ENCODE measurements at regions not wholly inside any gene's neighbourhood (a gene's known extent, or its start where the extent isn't known, plus 50 kb on each side); places are given as distances from the start of the nearest gene placed in this dataset.

GRCh38 chr3:193982258-193982659 is 153.7 kb upstream of the HES1 start:
- peak overlapping the region; percentile 6 to 20 for H3K27ac ChIP-seq (ENCODE audit: low read depth in 2 of 2, low read length in 2 of 2)
- H3K36me3 ChIP-seq (ENCODE audit: control insufficient read depth in 2 of 2, insufficient read depth in 2 of 2, low read length in 2 of 2): no peaks in the 10 kb centered on the region
- no peak overlapping the region for H3K4me3 ChIP-seq (ENCODE audit: low read length in 2 of 2)
- H3K9me3 ChIP-seq (ENCODE audit: control insufficient read depth in 2 of 2, low read length in 2 of 2): no peaks in the 10 kb centered on the region
- no peaks in the 10 kb centered on the region for H3K27me3 ChIP-seq (ENCODE audit: control insufficient read depth in 2 of 2, insufficient read depth in 2 of 2, low read length in 2 of 2)
- peaks cover 11 to 23% of the 10 kb centered on the region in 2 donors for H3K4me1 ChIP-seq (ENCODE audit: control insufficient read depth in 2 of 2, insufficient read depth in 2 of 2, low read length in 2 of 2)
- no peak overlapping the region for H3K9ac ChIP-seq (ENCODE audit: low read depth in 1 of 2, low read length in 2 of 2)

- Histone ChIP-seq H3K36me3 (ENCODE audit: control insufficient read depth in 2 of 2, insufficient read depth in 2 of 2, low read length in 2 of 2) (no peaks in the 10 kb centered on the region), H3K27me3 (ENCODE audit: control insufficient read depth in 2 of 2, insufficient read depth in 2 of 2, low read length in 2 of 2) (no peaks in the 10 kb centered on the region), H3K4me3 (ENCODE audit: low read length in 2 of 2) (no peak overlapping the region), H3K4me1 (ENCODE audit: control insufficient read depth in 2 of 2, insufficient read depth in 2 of 2, low read length in 2 of 2) (peaks cover 11 to 19% of the 10 kb centered on the region in 2 donors), H3K9ac (ENCODE audit: low read depth in 1 of 2, low read length in 2 of 2) (no peak overlapping the region), H3K9me3 (ENCODE audit: control insufficient read depth in 2 of 2, low read length in 2 of 2) (no peaks in the 10 kb centered on the region), H3K27ac (ENCODE audit: low read depth in 2 of 2, low read length in 2 of 2) (no peak overlapping the region)
Measured at GRCh38 chr3:193983846-193984818, 151.8 kb upstream of the HES1 start.

- Histone ChIP-seq H3K36me3 (ENCODE audit: control insufficient read depth in 2 of 2, insufficient read depth in 2 of 2, low read length in 2 of 2) (no peaks in the 10 kb centered on the region), H3K4me3 (ENCODE audit: low read length in 2 of 2) (no peak overlapping the region), H3K27me3 (ENCODE audit: control insufficient read depth in 2 of 2, insufficient read depth in 2 of 2, low read length in 2 of 2) (no peaks in the 10 kb centered on the region), H3K9ac (ENCODE audit: low read depth in 1 of 2, low read length in 2 of 2) (no peak overlapping the region), H3K9me3 (ENCODE audit: control insufficient read depth in 2 of 2, low read length in 2 of 2) (no peaks in the 10 kb centered on the region), H3K27ac (ENCODE audit: low read depth in 2 of 2, low read length in 2 of 2) (no peak overlapping the region), H3K4me1 (ENCODE audit: control insufficient read depth in 2 of 2, insufficient read depth in 2 of 2, low read length in 2 of 2) (peaks cover 11 to 19% of the 10 kb centered on the region in 2 donors)
Measured at GRCh38 chr3:193984876-193985275, 151.1 kb upstream of the HES1 start.

GRCh38 chr3:193987186-193987585 is 148.8 kb upstream of the HES1 start:
- Histone ChIP-seq H3K9me3 (ENCODE audit: control insufficient read depth in 2 of 2, low read length in 2 of 2) (no peaks in the 10 kb centered on the region), H3K36me3 (ENCODE audit: control insufficient read depth in 2 of 2, insufficient read depth in 2 of 2, low read length in 2 of 2) (no peaks in the 10 kb centered on the region), H3K27me3 (ENCODE audit: control insufficient read depth in 2 of 2, insufficient read depth in 2 of 2, low read length in 2 of 2) (no peaks in the 10 kb centered on the region), H3K27ac (ENCODE audit: low read depth in 2 of 2, low read length in 2 of 2) (no peak overlapping the region), H3K4me3 (ENCODE audit: low read length in 2 of 2) (no peak overlapping the region), H3K4me1 (ENCODE audit: control insufficient read depth in 2 of 2, insufficient read depth in 2 of 2, low read length in 2 of 2) (peaks cover 7 to 17% of the 10 kb centered on the region in 2 donors), H3K9ac (ENCODE audit: low read depth in 1 of 2, low read length in 2 of 2) (no peak overlapping the region)

- no peak overlapping the region for H3K4me3 ChIP-seq (ENCODE audit: low read length in 2 of 2)
- H3K27ac ChIP-seq (ENCODE audit: low read depth in 2 of 2, low read length in 2 of 2): no peak overlapping the region
- peaks cover 0 to 5% of the 10 kb centered on the region in 2 donors for H3K4me1 ChIP-seq (ENCODE audit: control insufficient read depth in 2 of 2, insufficient read depth in 2 of 2, low read length in 2 of 2)
- no peak overlapping the region for H3K9ac ChIP-seq (ENCODE audit: low read depth in 1 of 2, low read length in 2 of 2)
- no peaks in the 10 kb centered on the region for H3K27me3 ChIP-seq (ENCODE audit: control insufficient read depth in 2 of 2, insufficient read depth in 2 of 2, low read length in 2 of 2)
- H3K9me3 ChIP-seq (ENCODE audit: control insufficient read depth in 2 of 2, low read length in 2 of 2): no peaks in the 10 kb centered on the region
- no peaks in the 10 kb centered on the region for H3K36me3 ChIP-seq (ENCODE audit: control insufficient read depth in 2 of 2, insufficient read depth in 2 of 2, low read length in 2 of 2)
Measured at GRCh38 chr3:193989186-193989585, 146.8 kb upstream of the HES1 start.

GRCh38 chr3:193991666-193992424 is 144.1 kb upstream of the HES1 start:
- Histone ChIP-seq H3K9me3 (ENCODE audit: control insufficient read depth in 2 of 2, low read length in 2 of 2) (no peaks in the 10 kb centered on the region), H3K9ac (ENCODE audit: low read depth in 1 of 2, low read length in 2 of 2) (no peak overlapping the region), H3K4me1 (ENCODE audit: control insufficient read depth in 2 of 2, insufficient read depth in 2 of 2, low read length in 2 of 2) (no peaks in the 10 kb centered on the region), H3K27me3 (ENCODE audit: control insufficient read depth in 2 of 2, insufficient read depth in 2 of 2, low read length in 2 of 2) (no peaks in the 10 kb centered on the region), H3K4me3 (ENCODE audit: low read length in 2 of 2) (no peak overlapping the region), H3K27ac (ENCODE audit: low read depth in 2 of 2, low read length in 2 of 2) (no peak overlapping the region), H3K36me3 (ENCODE audit: control insufficient read depth in 2 of 2, insufficient read depth in 2 of 2, low read length in 2 of 2) (no peaks in the 10 kb centered on the region)

GRCh38 chr3:193992425-193993037 is 143.4 kb upstream of the HES1 start:
- Histone ChIP-seq H3K4me3 (ENCODE audit: low read length in 2 of 2) (no peak overlapping the region), H3K9me3 (ENCODE audit: control insufficient read depth in 2 of 2, low read length in 2 of 2) (no peaks in the 10 kb centered on the region), H3K9ac (ENCODE audit: low read depth in 1 of 2, low read length in 2 of 2) (no peak overlapping the region), H3K27me3 (ENCODE audit: control insufficient read depth in 2 of 2, insufficient read depth in 2 of 2, low read length in 2 of 2) (no peaks in the 10 kb centered on the region), H3K27ac (ENCODE audit: low read depth in 2 of 2, low read length in 2 of 2) (no peak overlapping the region), H3K4me1 (ENCODE audit: control insufficient read depth in 2 of 2, insufficient read depth in 2 of 2, low read length in 2 of 2) (peaks cover 0 to under 1% of the 10 kb centered on the region in 2 donors), H3K36me3 (ENCODE audit: control insufficient read depth in 2 of 2, insufficient read depth in 2 of 2, low read length in 2 of 2) (no peaks in the 10 kb centered on the region)

GRCh38 chr3:193996221-193996620 is 139.7 kb upstream of the HES1 start:
- Histone ChIP-seq H3K9me3 (ENCODE audit: control insufficient read depth in 2 of 2, low read length in 2 of 2) (no peaks in the 10 kb centered on the region), H3K9ac (ENCODE audit: low read depth in 1 of 2, low read length in 2 of 2) (no peak overlapping the region), H3K27ac (ENCODE audit: low read depth in 2 of 2, low read length in 2 of 2) (no peak overlapping the region), H3K4me3 (ENCODE audit: low read length in 2 of 2) (no peak overlapping the region), H3K27me3 (ENCODE audit: control insufficient read depth in 2 of 2, insufficient read depth in 2 of 2, low read length in 2 of 2) (no peaks in the 10 kb centered on the region), H3K4me1 (ENCODE audit: control insufficient read depth in 2 of 2, insufficient read depth in 2 of 2, low read length in 2 of 2) (peaks cover 4 to 10% of the 10 kb centered on the region in 2 donors), H3K36me3 (ENCODE audit: control insufficient read depth in 2 of 2, insufficient read depth in 2 of 2, low read length in 2 of 2) (no peaks in the 10 kb centered on the region)

- H3K27me3 ChIP-seq (ENCODE audit: control insufficient read depth in 2 of 2, insufficient read depth in 2 of 2, low read length in 2 of 2): no peaks in the 10 kb centered on the region
- no peaks in the 10 kb centered on the region for H3K36me3 ChIP-seq (ENCODE audit: control insufficient read depth in 2 of 2, insufficient read depth in 2 of 2, low read length in 2 of 2)
- H3K27ac ChIP-seq (ENCODE audit: low read depth in 2 of 2, low read length in 2 of 2): no peak overlapping the region
- H3K4me1 ChIP-seq (ENCODE audit: control insufficient read depth in 2 of 2, insufficient read depth in 2 of 2, low read length in 2 of 2): peaks cover 6 to 10% of the 10 kb centered on the region in 2 donors
- H3K4me3 ChIP-seq (ENCODE audit: low read length in 2 of 2): no peak overlapping the region
- H3K9me3 ChIP-seq (ENCODE audit: control insufficient read depth in 2 of 2, low read length in 2 of 2): no peaks in the 10 kb centered on the region
- H3K9ac ChIP-seq (ENCODE audit: low read depth in 1 of 2, low read length in 2 of 2): no peak overlapping the region
Measured at GRCh38 chr3:193996641-193997089, 139.3 kb upstream of the HES1 start.

All from mucosa of rectum (tissue), 2 donors.